Fibroblast of lung (primary cell): ENCODE measurements at regions not wholly inside any gene's neighbourhood (a gene's known extent, or its start where the extent isn't known, plus 50 kb on each side); places are given as distances from the start of the nearest gene placed in this dataset.

Source experiments
- DNase-seq, 2 donors: peaks; one replicate each; pipeline versions ENCODE4 v3.0.0 to v3.0.0-alpha.2; 2010; ENCODE audit warnings: low read depth in 2 of 2
- H2AFZ ChIP-seq: 2 replicates; pipeline ENCODE4 v1.5.1; 2012; ENCODE audit warnings: low read length, control low read depth, inconsistent platforms
- H3K27ac ChIP-seq: 2 replicates; pipeline ENCODE4 v1.5.1; 2011; ENCODE audit warnings: low read length, control low read depth; ENCODE audit not compliant: insufficient read depth
- H3K27me3 ChIP-seq: 2 replicates; pipeline ENCODE4 v1.5.1; 2011; ENCODE audit warnings: mild to moderate bottlenecking, low read length; ENCODE audit not compliant: control insufficient read depth, insufficient read depth
- H3K36me3 ChIP-seq: 2 replicates; pipeline ENCODE4 v1.5.1; 2011; ENCODE audit warnings: low read length; ENCODE audit not compliant: control insufficient read depth, insufficient read depth
- H3K4me1 ChIP-seq: 2 replicates; pipeline ENCODE4 v1.5.1; 2011; ENCODE audit warnings: low read length; ENCODE audit not compliant: control insufficient read depth, insufficient read depth; ENCODE audit errors: extremely low read depth
- H3K4me2 ChIP-seq: 2 replicates; pipeline ENCODE4 v1.5.1; 2011; ENCODE audit warnings: low read length, control low read depth; ENCODE audit not compliant: insufficient read depth; ENCODE audit errors: extremely low read depth
- H3K4me3 ChIP-seq, 4 experiments: fragments of 200-600 bp in 1 of 4; sonication (generic) in 1 of 4; replicated peaks in 1 of 4; 2 replicates each; pipeline ENCODE4 v1.5.1; 2011 to 2016; ENCODE audit warnings: low read length in 4 of 4, low read depth in 3 of 4, mild to moderate bottlenecking in 3 of 4, control low read depth in 2 of 4, inconsistent platforms in 1 of 4, mixed read lengths in 1 of 4; ENCODE audit not compliant: insufficient read depth in 1 of 4; ENCODE audit errors: control extremely low read depth in 1 of 4
- H3K79me2 ChIP-seq: 2 replicates; pipeline ENCODE4 v1.5.1; 2012; ENCODE audit warnings: mild to moderate bottlenecking, low read length, inconsistent platforms; ENCODE audit not compliant: control insufficient read depth, insufficient read depth
- H3K9ac ChIP-seq: 2 replicates; pipeline ENCODE4 v1.5.1; 2011; ENCODE audit warnings: mild to moderate bottlenecking, low read length, control low read depth; ENCODE audit not compliant: insufficient read depth
- H3K9me3 ChIP-seq: 2 replicates; pipeline ENCODE4 v1.5.1; 2012; ENCODE audit warnings: low read depth, low read length; ENCODE audit not compliant: control insufficient read depth, insufficient read depth
- H4K20me1 ChIP-seq: 2 replicates; pipeline ENCODE4 v1.5.1; 2011; ENCODE audit warnings: low read length; ENCODE audit not compliant: control insufficient read depth, insufficient read depth; ENCODE audit errors: extremely low read depth
- EZH2 ChIP-seq: IDR thresholded peaks from 2 replicates; pipeline ENCODE4 v1.5.1; 2012; ENCODE audit warnings: low read length, control low read depth, mild to moderate bottlenecking; ENCODE audit errors: missing control alignments
- TF ChIP-seq, protein P1 (sequence below), 2 donors: IDR thresholded peaks in 1 of 2; conservative IDR thresholded peaks in 1 of 2; 1 replicate in 1 of 2; 2 replicates in 1 of 2; pipeline ENCODE4 v1.5.1; 2011 to 2012; ENCODE audit warnings: low read length in 2 of 2, control low read depth in 1 of 2, inconsistent platforms in 1 of 2, low read depth in 1 of 2, mild to moderate bottlenecking in 1 of 2

DNA sequence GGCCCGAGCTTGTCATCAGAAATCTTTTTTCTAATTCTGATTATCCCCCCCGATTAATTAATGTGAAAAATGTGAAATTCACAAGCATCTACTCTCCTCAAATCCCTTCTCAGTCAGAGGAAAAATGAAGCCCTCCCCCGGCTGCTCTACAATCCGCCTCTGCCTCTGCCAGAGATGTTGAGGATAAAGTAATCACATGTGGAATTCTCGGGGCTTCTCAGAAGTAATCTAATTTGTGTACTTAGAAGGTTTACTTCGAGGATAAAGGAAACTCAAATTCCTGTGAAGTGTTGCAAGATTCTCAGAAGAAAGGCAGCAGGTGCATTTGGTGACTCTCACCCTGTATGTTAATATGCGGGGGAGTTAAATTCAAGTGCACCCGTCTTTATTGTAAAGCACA lies 726.1 kb upstream of the ADAMTS16 start:
- H3K9me3 ChIP-seq: no peaks in the 10 kb centered on the region
- H3K4me2 ChIP-seq: no peak overlapping the region
- H3K9ac ChIP-seq: no peak overlapping the region
- no peaks in the 10 kb centered on the region for H3K79me2 ChIP-seq
- no peaks in the 10 kb centered on the region for H4K20me1 ChIP-seq
- no peak overlapping the region for H3K4me3 ChIP-seq
- no peak for DNase-seq
- no peaks in the 10 kb centered on the region for H3K4me1 ChIP-seq
- H3K36me3 ChIP-seq: no peaks in the 10 kb centered on the region
- TF ChIP-seq, protein P1, sequence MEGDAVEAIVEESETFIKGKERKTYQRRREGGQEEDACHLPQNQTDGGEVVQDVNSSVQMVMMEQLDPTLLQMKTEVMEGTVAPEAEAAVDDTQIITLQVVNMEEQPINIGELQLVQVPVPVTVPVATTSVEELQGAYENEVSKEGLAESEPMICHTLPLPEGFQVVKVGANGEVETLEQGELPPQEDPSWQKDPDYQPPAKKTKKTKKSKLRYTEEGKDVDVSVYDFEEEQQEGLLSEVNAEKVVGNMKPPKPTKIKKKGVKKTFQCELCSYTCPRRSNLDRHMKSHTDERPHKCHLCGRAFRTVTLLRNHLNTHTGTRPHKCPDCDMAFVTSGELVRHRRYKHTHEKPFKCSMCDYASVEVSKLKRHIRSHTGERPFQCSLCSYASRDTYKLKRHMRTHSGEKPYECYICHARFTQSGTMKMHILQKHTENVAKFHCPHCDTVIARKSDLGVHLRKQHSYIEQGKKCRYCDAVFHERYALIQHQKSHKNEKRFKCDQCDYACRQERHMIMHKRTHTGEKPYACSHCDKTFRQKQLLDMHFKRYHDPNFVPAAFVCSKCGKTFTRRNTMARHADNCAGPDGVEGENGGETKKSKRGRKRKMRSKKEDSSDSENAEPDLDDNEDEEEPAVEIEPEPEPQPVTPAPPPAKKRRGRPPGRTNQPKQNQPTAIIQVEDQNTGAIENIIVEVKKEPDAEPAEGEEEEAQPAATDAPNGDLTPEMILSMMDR (conservative IDR thresholded peaks at IDR 0.05 in 1 of 2, IDR thresholded peaks at IDR 0.05 in 1 of 2; ENCODE audit: low read depth in 1 of 2, low read length in 2 of 2): no peak
- no peak for TF ChIP-seq EZH2
- H3K27me3 ChIP-seq: no peaks in the 10 kb centered on the region
- H3K27ac ChIP-seq: no peak overlapping the region
- H2AFZ ChIP-seq: no peak overlapping the region

DNA sequence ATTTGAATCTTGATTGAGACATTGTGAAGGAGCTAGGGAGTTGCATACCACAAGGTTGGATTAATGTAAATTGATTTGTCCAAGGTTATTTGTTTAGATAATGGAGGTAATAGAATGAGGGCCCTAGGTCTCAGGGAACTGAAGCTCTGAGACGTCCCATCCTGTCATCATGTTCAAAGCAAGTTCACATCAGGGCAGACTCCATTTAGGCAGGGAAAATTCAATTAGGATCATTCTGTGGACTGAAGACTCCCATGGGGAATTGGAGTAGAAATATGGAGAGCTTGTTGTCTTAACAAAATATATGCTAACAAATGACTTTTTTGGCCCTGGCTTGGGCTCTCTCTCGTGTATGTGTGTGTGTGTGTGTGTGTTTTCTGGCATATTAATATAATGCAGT lies 722.0 kb upstream of the ADAMTS16 start:
- no peaks in the 10 kb centered on the region for H3K79me2 ChIP-seq
- H4K20me1 ChIP-seq: no peaks in the 10 kb centered on the region
- H3K4me3 ChIP-seq: no peak overlapping the region
- no peaks in the 10 kb centered on the region for H3K4me1 ChIP-seq
- no peak overlapping the region for H2AFZ ChIP-seq
- no peak for TF ChIP-seq EZH2
- TF ChIP-seq, protein P1 (conservative IDR thresholded peaks at IDR 0.05 in 1 of 2, IDR thresholded peaks at IDR 0.05 in 1 of 2; ENCODE audit: low read depth in 1 of 2, low read length in 2 of 2): no peak
- no peak overlapping the region for H3K4me2 ChIP-seq
- DNase-seq: no peak
- H3K9ac ChIP-seq: no peak overlapping the region
- H3K36me3 ChIP-seq: no peaks in the 10 kb centered on the region
- no peaks in the 10 kb centered on the region for H3K9me3 ChIP-seq
- no peaks in the 10 kb centered on the region for H3K27me3 ChIP-seq
- H3K27ac ChIP-seq: no peak overlapping the region

DNA sequence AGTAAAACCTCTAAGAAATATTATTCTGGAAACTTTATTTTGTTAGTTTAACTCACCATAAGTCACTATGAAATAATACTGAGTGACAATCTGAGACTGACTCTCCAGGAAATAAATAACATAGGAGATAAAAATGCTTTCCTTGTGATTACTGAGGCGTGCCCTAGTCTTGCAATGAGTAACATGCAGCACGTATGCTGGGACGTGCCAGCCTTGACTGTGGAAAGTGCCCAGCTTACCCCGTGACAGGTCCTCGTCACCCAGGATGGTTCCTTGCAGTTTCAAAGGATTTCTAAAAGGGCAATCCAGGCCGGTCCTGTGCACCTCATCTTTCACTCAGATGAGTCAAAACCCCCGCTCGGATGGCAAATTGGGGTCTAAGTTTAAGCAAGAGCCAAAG lies 720.8 kb upstream of the ADAMTS16 start:
- Histone ChIP-seq H3K9ac (no peak overlapping the region), H3K27me3 (no peaks in the 10 kb centered on the region), H3K4me2 (no peak overlapping the region), H2AFZ (no peak overlapping the region), H3K4me1 (no peaks in the 10 kb centered on the region), H4K20me1 (no peaks in the 10 kb centered on the region), H3K36me3 (no peaks in the 10 kb centered on the region), H3K4me3 (no peak overlapping the region), H3K9me3 (no peaks in the 10 kb centered on the region), H3K79me2 (no peaks in the 10 kb centered on the region), H3K27ac (no peak overlapping the region)
- no peak for TF ChIP-seq EZH2
- TF ChIP-seq, protein P1 (conservative IDR thresholded peaks at IDR 0.05 in 1 of 2, IDR thresholded peaks at IDR 0.05 in 1 of 2; ENCODE audit: low read depth in 1 of 2, low read length in 2 of 2): no peak
- no peak for DNase-seq
